IPS-20b (cell line): ENCODE measurements at regions not wholly inside any gene's neighbourhood (a gene's known extent, or its start where the extent isn't known, plus 50 kb on each side); places are given as distances from the start of the nearest gene placed in this dataset.
"Not testable (repeated sequence)": the region's sequence is repeated elsewhere in the genome, so short reads cannot be mapped to it uniquely, and the experiment has no call there.

ENCODE experiments used
- H3K27ac ChIP-seq: one replicate; pipeline ENCODE4 v1.5.1; 2013; ENCODE audit warnings: low read length
- H3K27me3 ChIP-seq: 2 replicates; pipeline ENCODE4 v1.6.1; 2013; ENCODE audit warnings: mild to moderate bottlenecking, low read length, inconsistent platforms; ENCODE audit not compliant: insufficient read depth
- H3K36me3 ChIP-seq: 2 replicates; pipeline ENCODE4 v1.6.1; 2013; ENCODE audit warnings: low read depth, mild to moderate bottlenecking, inconsistent platforms, low read length, moderate library complexity; ENCODE audit not compliant: insufficient read depth
- H3K4me1 ChIP-seq: 2 replicates; pipeline ENCODE4 v1.6.1; 2013; ENCODE audit warnings: mild to moderate bottlenecking, control low read depth, inconsistent platforms, low read length, moderate library complexity; ENCODE audit not compliant: insufficient read depth
- H3K4me3 ChIP-seq: 2 replicates; pipeline ENCODE4 v1.5.1; 2013; ENCODE audit warnings: mild to moderate bottlenecking, low read length, inconsistent platforms
- H3K9ac ChIP-seq: 2 replicates; pipeline ENCODE4 v1.6.1; 2013; ENCODE audit warnings: low read depth, mild to moderate bottlenecking, inconsistent platforms, low read length, moderate library complexity
- H3K9me3 ChIP-seq: 2 replicates; pipeline ENCODE4 v1.6.1; 2013; ENCODE audit warnings: mild to moderate bottlenecking, low read depth, low read length, inconsistent platforms; ENCODE audit not compliant: insufficient read depth

GRCh38 chr3:26102376-26102775 lies 312.5 kb downstream of the OXSM start:
- Histone ChIP-seq H3K9ac (no peak overlapping the region), H3K36me3 (no peaks in the 10 kb centered on the region), H3K27ac (no peak overlapping the region), H3K4me1 (no peaks in the 10 kb centered on the region; the same call in 1 of the 2 replicates), H3K4me3 (no peak overlapping the region), H3K27me3 (no peaks in the 10 kb centered on the region), H3K9me3 (peaks cover 3% of the 10 kb centered on the region)

- H3K9ac ChIP-seq: no peak overlapping the region
- H3K36me3 ChIP-seq: no peaks in the 10 kb centered on the region
- no peaks in the 10 kb centered on the region for H3K27me3 ChIP-seq
- no peak overlapping the region for H3K4me3 ChIP-seq
- no peaks in the 10 kb centered on the region for H3K9me3 ChIP-seq
- H3K4me1 ChIP-seq: no peaks in the 10 kb centered on the region; the same call in 1 of the 2 replicates
- no peak overlapping the region for H3K27ac ChIP-seq
Measured at GRCh38 chr3:26104851-26105251, 315.0 kb downstream of the OXSM start.

- no peak overlapping the region for H3K4me3 ChIP-seq
- no peaks in the 10 kb centered on the region; the same call in 1 of the 2 replicates for H3K4me1 ChIP-seq
- no peaks in the 10 kb centered on the region for H3K36me3 ChIP-seq
- no peaks in the 10 kb centered on the region for H3K9me3 ChIP-seq
- no peak overlapping the region for H3K9ac ChIP-seq
- no peaks in the 10 kb centered on the region for H3K27me3 ChIP-seq
- no peak overlapping the region for H3K27ac ChIP-seq
Measured at GRCh38 chr3:26105261-26105660, 315.4 kb downstream of the OXSM start.

- Histone ChIP-seq H3K27me3 (no peaks in the 10 kb centered on the region), H3K4me1 (no peaks in the 10 kb centered on the region; the same call in 1 of the 2 replicates), H3K9ac (no peak overlapping the region), H3K27ac (no peak overlapping the region), H3K4me3 (no peak overlapping the region), H3K36me3 (no peaks in the 10 kb centered on the region), H3K9me3 (no peaks in the 10 kb centered on the region)
Measured at GRCh38 chr3:26106228-26106627, 316.3 kb downstream of the OXSM start.

GRCh38 chr3:26108846-26109489 lies 319.1 kb downstream of the OXSM start:
- Histone ChIP-seq H3K27ac (no peak overlapping the region), H3K9ac (no peak overlapping the region), H3K4me3 (no peak overlapping the region), H3K27me3 (no peaks in the 10 kb centered on the region), H3K4me1 (no peaks in the 10 kb centered on the region; the same call in 1 of the 2 replicates), H3K36me3 (no peaks in the 10 kb centered on the region), H3K9me3 (no peaks in the 10 kb centered on the region)

- H3K27ac ChIP-seq: no peak overlapping the region
- H3K9me3 ChIP-seq: no peaks in the 10 kb centered on the region
- H3K27me3 ChIP-seq: no peaks in the 10 kb centered on the region
- H3K9ac ChIP-seq: no peak overlapping the region
- no peaks in the 10 kb centered on the region for H3K36me3 ChIP-seq
- H3K4me3 ChIP-seq: no peak overlapping the region
- no peaks in the 10 kb centered on the region; the same call in 1 of the 2 replicates for H3K4me1 ChIP-seq
Measured at GRCh38 chr3:26114851-26115250, 325.0 kb downstream of the OXSM start.

GRCh38 chr3:26118165-26118564 lies 328.3 kb downstream of the OXSM start:
- no peak overlapping the region for H3K9ac ChIP-seq
- no peak overlapping the region for H3K27ac ChIP-seq
- no peaks in the 10 kb centered on the region; the same call in 1 of the 2 replicates for H3K4me1 ChIP-seq
- no peaks in the 10 kb centered on the region for H3K9me3 ChIP-seq
- no peaks in the 10 kb centered on the region for H3K27me3 ChIP-seq
- no peak overlapping the region for H3K4me3 ChIP-seq
- H3K36me3 ChIP-seq: no peaks in the 10 kb centered on the region

GRCh38 chr3:26132942-26133341 lies 343.1 kb downstream of the OXSM start:
- Histone ChIP-seq H3K9me3 (no peaks in the 10 kb centered on the region), H3K9ac (no peak overlapping the region), H3K36me3 (no peaks in the 10 kb centered on the region), H3K27ac (no peak overlapping the region), H3K4me3 (no peak overlapping the region), H3K27me3 (no peaks in the 10 kb centered on the region), H3K4me1 (no peaks in the 10 kb centered on the region; the same call in 1 of the 2 replicates)

- peaks cover 10% of the 10 kb centered on the region for H3K9me3 ChIP-seq
- no peak overlapping the region for H3K27ac ChIP-seq
- no peak overlapping the region for H3K9ac ChIP-seq
- H3K4me1 ChIP-seq: no peaks in the 10 kb centered on the region
- no peaks in the 10 kb centered on the region for H3K36me3 ChIP-seq
- H3K4me3 ChIP-seq: no peak overlapping the region
- no peaks in the 10 kb centered on the region for H3K27me3 ChIP-seq
Measured at GRCh38 chr3:26141296-26141695, 351.4 kb downstream of the OXSM start.

- Histone ChIP-seq H3K4me3 (no peak overlapping the region), H3K9me3 (no peaks in the 10 kb centered on the region), H3K27ac (no peak overlapping the region), H3K9ac (no peak overlapping the region), H3K27me3 (no peaks in the 10 kb centered on the region), H3K4me1 (no peaks in the 10 kb centered on the region), H3K36me3 (no peaks in the 10 kb centered on the region)
Measured at GRCh38 chr3:26145769-26146168, 355.9 kb downstream of the OXSM start.

GRCh38 chr3:26157428-26157827 lies 367.5 kb downstream of the OXSM start:
- H3K4me1 ChIP-seq, H3K9ac ChIP-seq, H3K9me3 ChIP-seq, H3K27ac ChIP-seq, H3K4me3 ChIP-seq, H3K36me3 ChIP-seq, H3K27me3 ChIP-seq: not testable (repeated sequence)

GRCh38 chr3:26171006-26171405 lies 381.1 kb downstream of the OXSM start:
- Histone ChIP-seq H3K9me3 (no peaks in the 10 kb centered on the region; the same call in 1 of the 2 replicates), H3K9ac (no peak overlapping the region), H3K27ac (no peak overlapping the region), H3K36me3 (no peaks in the 10 kb centered on the region), H3K4me3 (no peak overlapping the region), H3K27me3 (no peaks in the 10 kb centered on the region), H3K4me1 (no peaks in the 10 kb centered on the region)
